ENCODE measurements at regions not wholly inside any gene's neighbourhood (a gene's known extent, or its start where the extent isn't known, plus 50 kb on each side); places are given as distances from the start of the nearest gene placed in this dataset.

- TF ChIP-seq ESRRG (CRISPR knock-in tag; IDR thresholded peaks at IDR 0.05) (no peak), CREB5 (CRISPR knock-in tag; IDR thresholded peaks at IDR 0.05; ENCODE audit: low read depth) (no peak), TOX (CRISPR knock-in tag; IDR thresholded peaks at IDR 0.05; ENCODE audit: borderline replicate concordance) (no peak), PPARA (CRISPR knock-in tag; IDR thresholded peaks at IDR 0.05; ENCODE audit: borderline replicate concordance) (no peak), ZFP30 (CRISPR knock-in tag; IDR thresholded peaks at IDR 0.05) (no peak), GLIS3 (CRISPR knock-in tag; IDR thresholded peaks at IDR 0.05) (no peak), ZFP3 (CRISPR knock-in tag; IDR thresholded peaks at IDR 0.05) (no peak)
Measured at GRCh38 chr4:148822572-148823418, 380.6 kb upstream of the NR3C2 start.
